GM21786 (cell line): ENCODE measurements at regions not wholly inside any gene's neighbourhood (a gene's known extent, or its start where the extent isn't known, plus 50 kb on each side); places are given as distances from the start of the nearest gene placed in this dataset.
"Not testable (repeated sequence)": the region's sequence is repeated elsewhere in the genome, so short reads cannot be mapped to it uniquely, and the experiment has no call there.

ENCODE experiments used
- ATAC-seq: cut with Tn5 transposase; IDR thresholded peaks from one replicate; pipeline ENCODE4 v1.9.1; 2021; ENCODE audit not compliant: unreplicated experiment

DNA sequence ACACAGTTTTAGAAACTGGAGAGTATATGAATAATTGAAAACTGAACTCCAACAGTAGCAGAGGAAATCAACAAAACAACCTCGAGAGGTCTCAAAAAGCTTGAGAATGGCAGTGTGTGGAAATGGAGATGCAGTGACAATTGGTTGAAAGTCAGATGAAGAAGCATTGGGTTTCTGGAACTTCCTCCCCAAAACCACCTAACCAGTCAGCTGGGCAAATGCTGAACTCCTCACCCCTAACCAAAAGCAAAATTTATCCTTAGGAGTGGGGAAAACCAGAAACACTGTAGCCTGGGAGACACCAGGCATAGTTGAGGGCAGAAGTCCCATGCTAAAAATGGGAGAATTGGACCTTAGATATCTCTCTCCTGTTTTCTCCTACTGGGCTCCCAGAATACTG lies 109.9 kb downstream of the TANC2 start:
- no peak for ATAC-seq

DNA sequence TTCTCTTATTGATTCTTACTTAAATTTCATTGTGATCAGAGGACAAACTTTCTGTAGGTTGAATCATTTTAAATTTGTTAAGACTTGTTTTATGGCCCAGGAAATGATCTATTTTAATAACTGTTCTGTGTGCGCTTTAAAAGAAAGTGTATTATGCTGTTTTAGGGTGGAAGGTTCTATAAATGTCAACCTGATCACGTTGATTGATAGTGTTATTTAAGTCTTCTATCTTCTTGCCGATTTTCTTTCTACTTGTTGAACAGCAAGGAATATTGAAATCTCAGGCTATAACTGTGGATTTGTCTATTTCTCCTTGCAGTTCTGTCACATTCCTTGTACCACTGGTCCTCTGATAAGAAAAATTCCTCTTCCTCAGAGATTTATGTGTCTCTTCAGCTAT lies 112.7 kb downstream of the TANC2 start:
- ATAC-seq = no peak

DNA sequence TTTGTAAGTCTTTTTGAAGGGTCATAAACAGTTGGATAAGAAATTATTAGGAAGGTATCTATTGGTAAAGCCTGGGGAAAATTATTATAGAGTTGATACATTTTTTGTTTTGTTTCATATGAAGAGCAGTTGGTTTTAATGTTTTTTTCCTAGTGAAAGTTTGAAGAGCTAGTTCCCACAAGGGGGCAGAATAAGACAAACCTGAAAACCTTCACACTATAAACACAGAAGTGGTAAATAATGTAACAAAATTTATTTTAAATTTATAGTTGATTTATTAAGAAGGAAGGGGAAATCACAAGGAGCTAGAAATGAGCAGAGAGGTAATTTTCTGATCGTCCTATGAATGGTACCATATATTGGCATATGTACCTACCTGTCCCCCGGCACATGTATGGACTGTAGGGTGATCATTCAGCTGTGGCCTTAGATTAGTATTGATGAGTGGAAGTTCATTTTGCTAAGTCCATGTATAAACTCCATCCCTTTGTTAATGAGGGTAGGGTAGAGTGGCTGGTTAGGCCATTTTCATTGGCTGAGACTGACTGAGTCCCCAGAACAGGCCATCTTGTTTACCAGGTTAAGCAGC lies 116.3 kb downstream of the TANC2 start:
- ATAC-seq = no peak

DNA sequence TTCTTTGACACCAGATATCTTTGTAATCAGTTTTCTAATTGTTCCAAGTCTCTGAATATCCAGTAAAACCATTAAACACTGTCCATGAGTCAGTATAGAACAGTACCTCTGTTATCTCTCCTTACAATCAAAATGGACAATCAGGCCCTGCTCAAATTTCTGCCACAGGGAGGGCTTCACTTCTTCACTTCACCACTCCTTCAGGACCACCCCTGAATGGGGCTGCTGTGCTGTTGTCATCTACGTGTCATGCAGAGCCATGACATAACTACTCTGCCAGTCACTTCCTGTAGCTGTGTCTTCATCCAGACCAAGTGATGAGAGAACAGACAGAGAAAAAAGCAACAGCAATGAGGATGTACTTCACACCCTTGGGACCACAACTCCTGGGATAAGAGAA lies 116.9 kb downstream of the TANC2 start:
- ATAC-seq = no peak

DNA sequence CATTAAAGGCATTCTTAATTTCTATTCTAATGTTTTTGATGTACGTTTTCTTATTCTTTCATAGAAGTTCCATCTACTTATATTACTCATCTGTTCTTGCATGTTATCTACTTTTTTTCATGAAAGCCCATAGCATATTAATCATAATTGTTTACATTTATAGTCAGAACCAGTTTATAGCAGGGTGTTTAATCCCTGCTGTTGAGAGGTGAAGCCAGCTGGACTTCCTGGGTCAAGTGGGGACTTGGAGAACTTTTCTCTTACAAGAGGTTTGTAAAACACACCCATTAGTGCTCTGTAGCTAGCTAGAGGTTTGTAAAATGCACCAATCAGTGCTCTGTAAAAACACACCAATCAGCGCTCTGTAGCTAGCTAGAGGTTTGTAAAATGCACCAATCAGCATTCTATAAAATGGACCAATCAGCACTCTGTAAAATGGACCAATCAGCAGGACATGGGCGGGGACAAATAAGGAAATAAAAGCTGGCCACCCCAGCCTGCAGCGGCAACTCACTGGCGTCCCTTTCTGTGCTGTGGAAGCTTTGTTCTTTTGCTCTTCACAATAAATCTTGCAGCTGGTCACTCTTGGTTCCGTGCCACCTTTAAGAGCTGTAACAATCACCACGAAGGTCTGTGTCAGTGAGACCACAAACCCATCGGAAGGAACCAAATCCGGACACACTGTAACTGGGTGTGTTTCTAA lies 120.6 kb downstream of the TANC2 start:
- no peak for ATAC-seq

DNA sequence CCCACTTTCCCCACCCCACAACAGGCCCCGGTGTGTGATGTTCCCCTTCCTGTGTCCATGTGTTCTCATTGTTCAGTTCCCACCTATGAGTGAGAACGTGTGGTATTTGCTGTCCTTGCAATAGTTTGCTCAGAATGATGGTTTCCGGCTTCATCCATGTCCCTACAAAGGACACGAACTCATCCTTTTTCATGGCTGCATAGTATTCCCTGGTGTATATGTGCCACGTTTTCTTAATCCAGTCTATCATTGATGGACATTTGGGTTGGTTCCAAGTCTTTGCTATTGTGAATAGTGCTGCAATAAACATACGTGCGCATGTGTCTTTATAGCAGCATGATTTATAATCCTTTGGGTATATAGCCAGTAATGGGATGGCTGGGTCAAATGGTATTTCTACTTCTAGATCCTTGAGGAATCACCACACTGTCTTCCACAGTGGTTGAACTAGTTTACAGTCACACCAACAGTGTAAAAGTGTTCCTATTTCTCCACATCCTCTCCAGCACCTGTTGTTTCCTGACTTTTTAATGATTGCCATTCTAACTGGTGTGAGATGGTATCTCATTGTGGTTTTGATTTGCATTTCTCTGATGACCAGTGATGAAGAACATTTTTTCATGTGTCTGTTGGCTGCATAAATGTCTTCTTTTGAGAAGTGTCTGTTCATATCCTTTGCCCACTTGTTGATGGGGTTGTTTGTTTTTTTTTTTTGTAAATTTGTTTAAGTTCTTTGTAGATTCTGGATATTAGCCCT lies 124.5 kb downstream of the TANC2 start:
- ATAC-seq = not testable (repeated sequence)

DNA sequence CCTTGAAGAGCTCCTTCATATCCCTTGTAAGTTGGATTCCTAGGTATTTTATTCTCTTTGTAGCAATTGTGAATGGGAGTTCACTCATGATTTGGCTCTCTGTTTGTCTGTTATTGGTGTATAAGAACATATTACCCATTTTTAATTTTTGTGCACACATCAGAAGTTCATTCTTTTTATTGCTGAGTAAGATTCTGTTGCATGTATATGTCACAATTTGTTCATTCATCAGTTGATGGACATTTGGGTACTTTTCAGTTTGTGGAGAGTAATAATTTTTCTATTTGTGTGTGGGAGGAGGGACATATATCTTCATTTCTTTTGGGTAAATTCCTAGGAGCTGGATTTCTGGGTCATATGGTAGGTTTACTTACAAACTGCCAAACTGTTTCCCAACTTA lies 125.9 kb downstream of the TANC2 start:
- ATAC-seq = not testable (repeated sequence)

DNA sequence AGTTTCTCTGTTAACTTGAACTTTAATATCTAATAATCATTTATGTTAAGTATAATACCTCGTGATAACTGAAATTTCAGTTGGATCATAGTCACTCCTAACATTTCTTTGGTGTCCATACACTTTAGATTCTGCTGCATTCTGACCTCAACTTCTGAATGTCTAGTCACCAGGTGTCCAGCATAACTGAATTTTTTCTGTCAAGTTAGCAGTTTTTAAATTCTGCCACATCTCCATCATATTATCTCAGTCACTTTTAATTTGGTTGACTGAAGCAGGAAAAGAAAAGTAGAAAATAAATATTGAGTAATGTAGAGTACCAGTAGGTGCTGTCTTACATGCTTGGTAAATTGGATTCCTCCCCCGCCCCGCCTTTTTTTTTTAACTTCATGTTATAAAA lies 128.6 kb downstream of the TANC2 start:
- ATAC-seq = no peak

DNA sequence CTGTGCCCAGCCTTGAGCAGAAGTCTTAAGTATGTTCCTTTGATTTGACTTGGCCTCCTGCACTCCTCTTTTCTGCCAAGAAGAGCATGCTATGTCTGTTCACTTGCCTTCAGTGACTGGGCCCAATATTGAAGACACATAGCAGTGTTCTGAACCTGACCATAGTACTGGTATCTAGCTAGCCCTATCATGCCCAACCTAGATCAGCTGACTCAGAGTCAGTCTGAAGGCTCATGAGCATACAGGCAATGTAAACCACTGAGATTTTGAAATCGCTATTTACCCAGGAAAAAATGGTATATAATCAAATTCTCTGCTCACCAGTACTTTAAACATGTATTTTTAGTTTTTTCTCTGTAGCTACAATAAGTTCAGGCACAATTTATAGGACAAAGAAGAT lies 129.4 kb downstream of the TANC2 start:
- ATAC-seq = no peak

DNA sequence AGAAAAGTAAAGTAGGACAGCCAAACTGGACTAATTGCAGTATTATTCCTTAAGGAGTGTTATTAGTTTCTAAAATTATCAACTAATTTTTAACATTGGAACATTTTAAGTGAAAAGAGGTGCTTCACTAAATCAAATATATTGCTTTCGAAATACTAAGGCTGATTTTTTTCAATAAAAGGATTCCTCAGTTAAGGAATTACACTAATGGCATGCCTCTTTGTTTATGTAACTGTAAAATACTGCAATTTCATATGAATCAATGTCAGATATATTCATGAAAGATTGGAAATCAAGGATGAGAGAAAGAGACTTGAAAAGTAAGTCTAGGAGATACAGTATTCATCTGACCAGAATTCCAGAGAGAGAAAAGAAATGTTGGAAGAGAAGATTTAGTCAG lies 129.8 kb downstream of the TANC2 start:
- no peak for ATAC-seq

DNA sequence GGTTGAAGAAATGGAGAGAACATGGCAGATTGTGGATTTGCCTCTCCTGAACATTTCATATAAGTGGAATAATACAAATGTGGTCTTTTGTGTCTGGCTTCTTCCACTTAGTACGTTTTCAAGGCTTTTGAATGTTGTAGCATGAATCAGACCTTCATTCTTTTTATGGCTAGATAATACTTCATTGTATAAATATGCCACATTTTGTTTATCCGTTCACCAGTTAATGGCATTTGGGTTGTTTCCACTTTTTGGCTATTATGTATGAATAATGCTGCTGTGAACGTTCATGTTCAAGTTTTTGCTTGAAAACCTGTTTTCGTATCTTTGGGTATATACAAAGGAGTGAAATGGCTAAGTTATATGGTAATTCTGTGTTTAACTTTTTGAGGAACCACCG lies 130.4 kb downstream of the TANC2 start:
- ATAC-seq = no peak

DNA sequence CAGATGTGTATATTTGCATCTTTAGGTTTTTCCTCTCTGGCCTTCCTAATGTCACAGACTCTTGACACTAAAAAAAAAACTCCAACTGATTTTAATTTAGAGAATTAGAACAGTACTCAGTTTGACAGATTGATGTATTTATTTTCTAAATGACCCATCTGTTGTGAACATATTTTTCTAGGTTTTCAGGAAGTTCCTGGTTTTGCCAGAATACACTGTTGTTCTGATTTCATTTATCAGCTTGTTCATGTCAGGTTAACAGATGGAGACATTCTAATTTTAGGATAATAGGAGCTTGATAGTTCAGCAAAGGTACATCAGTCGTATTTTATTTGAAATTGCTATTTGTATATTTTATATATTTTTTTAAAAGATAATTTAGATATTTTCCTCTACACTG lies 133.4 kb downstream of the TANC2 start:
- ATAC-seq = no peak

DNA sequence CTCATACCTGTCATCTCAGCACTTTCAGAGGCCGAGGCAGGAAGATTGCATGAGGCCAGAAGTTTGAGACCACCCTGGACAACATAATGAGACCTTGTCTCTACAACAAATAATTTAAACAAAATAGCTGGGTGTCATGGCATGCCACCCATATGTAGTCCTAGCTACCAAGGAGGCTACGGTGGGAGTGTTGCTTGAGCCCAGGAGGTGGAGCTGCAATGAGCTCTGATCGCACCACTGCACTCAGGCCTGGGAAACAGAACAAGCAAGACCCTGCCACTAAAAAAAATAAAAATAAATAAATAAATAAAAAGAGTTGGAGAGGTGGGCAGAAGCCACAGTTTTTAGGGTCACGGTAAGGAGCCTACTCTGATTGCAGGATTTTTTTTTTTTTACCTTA lies 136.0 kb downstream of the TANC2 start:
- ATAC-seq = no peak

DNA sequence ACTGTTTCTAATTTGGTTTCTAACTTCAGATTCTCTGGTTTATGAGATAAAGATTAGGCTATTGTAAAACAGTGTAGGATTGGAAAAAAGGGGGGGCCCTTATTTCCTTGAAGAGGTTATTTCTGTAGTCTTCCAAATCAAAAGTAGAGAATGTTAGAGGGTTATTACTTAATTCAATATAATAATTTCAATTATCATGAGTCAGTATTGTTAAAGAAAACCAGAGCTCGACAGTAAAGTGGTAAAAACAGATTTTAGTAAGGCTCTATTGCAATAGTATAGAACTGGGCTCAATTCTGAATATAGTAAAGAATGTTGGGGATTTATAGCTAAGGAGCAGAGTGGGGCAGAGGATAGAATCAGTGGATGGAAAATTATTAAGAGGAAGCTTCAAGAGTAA lies 140.0 kb downstream of the TANC2 start:
- ATAC-seq = no peak

DNA sequence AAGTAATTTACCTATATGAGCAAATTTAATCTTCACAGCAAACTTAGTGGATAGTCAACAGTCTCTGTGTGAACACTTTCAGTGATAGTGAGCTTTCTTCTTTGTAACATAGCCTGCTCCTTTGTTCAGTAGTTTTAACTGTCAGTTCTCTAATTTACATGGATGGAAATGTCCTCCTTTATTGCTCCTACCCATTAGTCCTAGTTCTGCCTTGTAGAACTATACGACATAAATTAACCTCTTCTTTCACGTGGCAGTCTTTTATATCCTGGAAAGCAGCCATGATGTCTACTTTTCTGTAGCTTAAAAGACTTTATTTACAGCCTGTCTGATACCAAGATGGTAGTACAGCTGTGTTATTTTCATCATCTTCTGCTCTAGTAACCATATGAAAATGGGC lies 143.6 kb downstream of the TANC2 start:
- no peak for ATAC-seq

DNA sequence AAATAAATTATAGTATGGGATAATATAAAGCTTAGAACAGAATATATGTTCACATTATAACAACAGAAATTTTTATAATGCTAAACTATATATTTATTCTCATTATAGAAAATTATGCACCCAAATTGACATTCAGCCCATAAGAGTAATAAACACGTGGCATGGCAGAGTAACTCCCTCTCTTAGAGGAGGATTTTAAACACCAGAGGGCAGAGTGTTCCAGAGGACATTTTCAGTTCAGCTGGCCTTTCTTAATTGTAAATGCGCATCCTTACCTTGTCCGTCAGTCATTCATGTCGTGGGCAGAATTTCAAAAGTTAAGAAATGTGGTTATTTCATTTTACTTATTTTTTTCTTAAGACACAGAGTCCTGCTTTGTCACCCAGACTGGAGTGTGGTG lies 147.1 kb downstream of the TANC2 start:
- no peak for ATAC-seq

DNA sequence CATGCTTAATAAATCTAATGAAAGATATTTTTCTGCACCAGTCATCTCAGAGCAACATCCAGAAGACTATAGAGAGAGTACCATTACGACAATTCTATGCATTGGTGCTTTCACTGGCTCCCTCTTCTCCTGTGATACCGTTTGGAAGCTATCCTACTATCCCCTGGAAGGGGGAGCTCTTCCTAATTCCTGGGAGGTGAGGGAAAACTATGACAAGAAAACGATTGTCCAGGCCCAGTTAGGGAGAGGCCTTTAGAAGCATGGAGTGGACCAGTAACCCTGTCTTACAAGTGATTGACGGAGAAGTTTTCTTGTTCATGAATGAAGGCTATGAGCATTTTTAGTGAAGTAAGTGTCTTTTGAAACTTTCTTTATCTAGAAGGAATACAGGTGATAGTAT lies 150.2 kb downstream of the TANC2 start:
- ATAC-seq = no peak

DNA sequence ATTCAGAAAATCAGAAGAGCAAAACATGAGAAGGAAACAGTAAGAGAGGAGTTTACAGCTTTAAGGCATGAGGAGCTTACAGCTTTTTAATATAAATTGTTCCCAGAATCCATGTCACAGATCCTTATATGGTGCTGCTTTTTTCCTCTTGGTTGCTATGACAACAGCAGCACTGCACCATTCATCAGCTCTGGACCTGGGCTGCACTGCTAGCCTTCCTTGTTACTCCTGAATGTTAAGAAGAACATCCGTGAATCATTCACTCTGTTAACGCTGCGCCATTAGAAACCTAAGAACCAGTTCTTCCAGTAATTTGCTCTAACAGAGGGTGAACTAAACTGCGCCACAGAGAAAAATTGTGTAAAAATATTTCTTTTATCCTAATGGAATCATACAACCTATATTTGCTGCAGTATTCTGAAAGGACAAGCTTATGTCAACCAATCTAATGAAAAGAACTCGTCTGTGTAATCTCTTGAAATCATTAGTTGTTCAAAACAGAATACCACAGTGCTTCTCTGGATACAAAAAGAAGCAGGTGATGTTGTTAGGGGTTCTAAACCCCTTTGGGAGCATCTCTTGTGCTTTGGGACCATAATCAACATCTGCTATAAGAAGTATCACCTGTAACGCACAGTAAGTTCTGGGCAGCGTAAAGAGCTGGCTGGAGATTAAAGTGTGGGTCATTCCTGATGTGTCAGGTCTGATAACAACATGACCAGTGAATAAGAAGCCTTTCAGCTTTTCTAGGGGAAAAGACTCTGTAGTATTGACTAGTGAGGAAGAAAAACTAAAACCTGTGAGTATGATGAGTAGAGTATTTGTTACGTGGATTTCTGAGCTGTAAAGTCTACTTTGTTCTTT lies 151.2 kb downstream of the TANC2 start:
- ATAC-seq = no peak

DNA sequence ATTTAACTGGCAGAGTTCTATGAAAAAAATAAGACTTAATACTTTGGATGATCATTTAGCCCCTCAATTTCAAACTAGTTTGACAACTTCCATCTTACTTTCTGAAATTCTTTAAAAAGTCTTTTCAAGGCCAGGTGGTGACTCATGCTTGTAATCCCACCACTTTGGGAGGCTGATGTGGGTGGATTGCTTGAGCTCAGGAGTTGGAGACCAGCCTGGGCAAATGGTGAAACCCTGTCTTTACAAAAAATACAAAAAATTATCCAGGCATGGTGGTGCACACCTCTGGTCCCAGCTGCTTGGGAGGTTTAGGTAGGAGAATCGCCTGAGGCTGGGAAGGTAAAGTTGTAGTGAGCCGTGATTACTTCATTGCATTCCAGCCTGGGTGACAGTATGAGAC lies 154.4 kb downstream of the TANC2 start:
- no peak for ATAC-seq

DNA sequence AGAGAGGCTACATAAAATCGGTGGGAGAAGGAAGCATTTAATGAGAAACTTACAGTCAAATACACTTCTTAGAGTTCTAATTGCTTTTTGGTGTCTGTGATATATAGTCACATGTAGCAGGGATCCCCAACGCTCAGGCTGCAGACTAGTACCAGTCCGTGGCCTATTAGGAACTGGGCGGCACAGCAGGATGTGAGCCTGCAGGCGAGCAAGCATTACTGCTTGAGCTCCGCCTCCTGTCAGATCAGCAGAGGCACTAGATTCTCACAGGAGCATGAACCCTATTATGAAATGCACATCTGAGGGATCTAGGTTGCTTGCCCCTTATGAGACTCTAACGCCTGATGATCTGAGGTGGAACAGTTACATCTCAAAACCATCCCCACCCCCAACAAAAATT lies 158.5 kb downstream of the TANC2 start:
- ATAC-seq = no peak

DNA sequence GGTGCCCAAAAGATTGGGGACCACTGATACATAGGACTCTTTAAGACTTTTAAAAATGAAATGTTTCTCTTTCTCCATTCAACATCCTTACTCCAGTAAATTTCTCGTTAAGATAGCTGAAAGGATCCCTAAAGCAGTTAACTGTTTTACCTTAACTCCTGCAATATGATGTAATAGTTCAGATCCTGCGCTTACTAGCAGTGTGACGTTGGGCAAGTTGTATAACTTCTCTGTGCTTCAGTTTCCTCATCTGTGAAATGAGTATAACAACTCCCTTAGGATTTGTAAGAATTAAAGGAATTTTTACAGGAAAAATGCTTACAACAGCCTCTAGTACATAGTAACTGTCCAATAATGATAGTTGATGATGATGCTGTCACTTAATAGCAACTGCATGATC lies 158.9 kb downstream of the TANC2 start:
- ATAC-seq = no peak

DNA sequence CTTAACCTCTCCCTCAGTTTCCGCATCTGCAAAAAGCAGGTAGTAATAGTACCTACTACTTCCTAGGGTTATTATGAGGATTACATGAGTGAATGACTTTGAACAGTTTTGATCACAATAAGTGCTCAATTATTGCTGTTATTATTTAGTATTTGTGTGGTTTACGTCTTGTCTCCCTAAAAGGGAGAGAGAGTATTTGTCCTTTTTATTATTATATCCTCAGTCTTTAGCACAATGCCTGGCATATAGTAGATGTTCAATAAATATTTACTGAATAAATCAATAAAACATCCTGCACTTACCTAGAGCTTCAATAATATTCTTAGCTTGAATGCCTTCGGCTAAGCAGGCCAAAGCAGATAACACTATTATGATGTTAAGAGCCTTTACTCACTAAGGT lies 160.0 kb downstream of the TANC2 start:
- ATAC-seq = no peak
